ENCODE measurements at regions not wholly inside any gene's neighbourhood (a gene's known extent, or its start where the extent isn't known, plus 50 kb on each side); places are given as distances from the start of the nearest gene placed in this dataset.
A peak's percentile ranks its signal among the peaks of the same experiment; 100 is the strongest.

DNA sequence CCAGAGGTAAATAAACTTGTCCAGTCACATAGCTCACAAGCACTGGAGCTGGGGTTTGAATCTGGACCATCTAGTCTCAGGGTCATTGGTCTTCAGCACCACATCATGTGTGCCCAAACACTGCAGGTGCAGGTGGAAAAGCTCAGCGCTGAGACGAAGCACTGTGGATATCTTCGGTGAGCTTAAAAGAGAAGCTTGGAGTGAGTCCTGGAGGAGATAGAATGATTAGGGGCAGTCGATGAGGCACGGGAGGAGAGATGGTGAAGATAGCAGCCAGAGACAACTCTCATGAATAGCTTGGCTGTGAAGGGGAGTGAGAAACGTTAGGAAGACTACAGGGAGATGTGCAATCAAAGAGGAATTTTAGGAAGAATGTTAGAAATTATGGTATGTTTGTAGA is 389.3 kb downstream of the FGF9 start:
- DNase-seq (ENCODE audit: low read depth in 3 of 3): no peak

DNA sequence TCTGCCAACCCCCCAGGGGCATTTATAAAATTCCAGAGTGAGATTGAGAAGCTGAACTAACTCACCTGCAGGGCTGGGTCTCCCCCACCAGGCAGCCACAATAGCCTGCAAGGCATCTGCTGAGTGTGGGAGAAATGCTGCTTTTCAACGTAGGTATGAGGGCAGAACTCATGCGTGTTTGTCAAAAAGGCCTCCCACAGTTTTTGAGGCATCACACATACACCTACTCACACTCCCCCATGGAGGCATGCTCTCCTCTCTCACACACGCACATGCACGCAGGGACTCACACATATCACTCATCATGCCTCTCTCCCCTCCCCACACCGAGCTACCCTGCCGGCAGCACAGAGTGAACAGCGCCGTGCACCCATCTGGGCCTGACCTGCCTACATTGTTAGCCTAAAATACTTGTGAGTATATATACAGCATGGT is 390.5 kb downstream of the FGF9 start:
- peak; percentile 17 to 52 (median 29) for DNase-seq (ENCODE audit: low read depth in 3 of 3)

DNA sequence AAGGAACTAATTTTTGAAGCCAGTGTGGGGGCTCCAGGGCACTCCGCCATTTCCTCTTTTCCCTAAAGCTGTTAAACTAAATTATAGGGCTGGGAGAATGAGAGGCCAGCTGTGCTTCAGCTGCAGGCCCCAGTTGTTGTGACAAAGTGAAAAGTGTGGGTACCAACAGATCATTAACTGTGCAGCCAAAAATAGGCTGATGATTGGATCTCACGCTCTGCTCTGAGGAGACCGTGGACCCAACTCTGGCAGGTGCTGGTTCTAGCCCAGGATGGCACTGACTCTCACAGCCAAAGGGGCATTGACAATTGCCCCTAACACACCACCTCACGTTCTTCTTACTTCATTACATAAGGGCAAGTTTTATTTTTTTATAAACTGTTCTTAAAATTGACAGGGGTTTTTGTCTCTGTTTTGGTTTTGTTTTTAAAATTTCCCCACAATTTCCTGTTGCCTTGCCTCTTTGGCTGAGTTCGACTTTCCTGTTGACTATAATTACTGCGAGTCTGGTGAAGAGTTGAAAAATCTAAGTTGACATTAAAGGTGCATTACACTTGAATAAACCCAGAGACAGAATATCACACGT is 391.0 kb downstream of the FGF9 start:
- DNase-seq (ENCODE audit: low read depth in 3 of 3): no peak

DNA sequence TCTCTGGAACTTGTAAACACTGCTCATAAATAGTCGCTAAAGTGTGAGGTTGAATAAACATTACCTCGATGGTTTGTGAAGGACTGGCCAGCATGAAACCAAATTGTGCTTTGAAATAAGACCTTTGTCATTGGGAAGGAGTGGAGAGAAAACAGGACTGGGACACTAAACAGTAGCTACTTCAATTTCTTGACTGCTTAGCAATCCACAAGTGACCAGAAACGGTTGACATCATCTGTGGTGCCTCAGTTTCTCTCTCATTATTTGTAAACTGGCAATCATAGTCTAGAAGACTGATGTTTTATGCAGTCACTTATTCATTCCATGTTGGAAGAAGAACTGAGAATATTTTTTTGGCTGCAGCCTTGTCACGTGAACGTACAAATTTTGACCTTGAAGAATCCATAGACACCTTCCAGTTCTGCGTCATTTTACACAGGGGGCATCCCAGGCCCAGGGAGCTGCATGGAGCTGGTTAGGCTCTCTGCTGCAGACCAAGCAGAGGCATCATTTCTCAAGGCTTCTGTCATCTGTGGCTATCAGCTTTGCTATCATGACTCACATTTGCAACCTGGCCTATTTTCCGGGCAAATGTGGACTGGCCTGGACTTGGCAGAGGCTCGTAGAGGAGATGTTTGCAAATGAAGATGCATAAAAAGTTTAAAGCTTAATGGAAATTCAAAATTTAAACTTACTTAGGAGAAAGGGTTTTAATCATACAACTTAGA is 391.8 kb downstream of the FGF9 start:
- no peak for DNase-seq (ENCODE audit: low read depth in 3 of 3)

DNA sequence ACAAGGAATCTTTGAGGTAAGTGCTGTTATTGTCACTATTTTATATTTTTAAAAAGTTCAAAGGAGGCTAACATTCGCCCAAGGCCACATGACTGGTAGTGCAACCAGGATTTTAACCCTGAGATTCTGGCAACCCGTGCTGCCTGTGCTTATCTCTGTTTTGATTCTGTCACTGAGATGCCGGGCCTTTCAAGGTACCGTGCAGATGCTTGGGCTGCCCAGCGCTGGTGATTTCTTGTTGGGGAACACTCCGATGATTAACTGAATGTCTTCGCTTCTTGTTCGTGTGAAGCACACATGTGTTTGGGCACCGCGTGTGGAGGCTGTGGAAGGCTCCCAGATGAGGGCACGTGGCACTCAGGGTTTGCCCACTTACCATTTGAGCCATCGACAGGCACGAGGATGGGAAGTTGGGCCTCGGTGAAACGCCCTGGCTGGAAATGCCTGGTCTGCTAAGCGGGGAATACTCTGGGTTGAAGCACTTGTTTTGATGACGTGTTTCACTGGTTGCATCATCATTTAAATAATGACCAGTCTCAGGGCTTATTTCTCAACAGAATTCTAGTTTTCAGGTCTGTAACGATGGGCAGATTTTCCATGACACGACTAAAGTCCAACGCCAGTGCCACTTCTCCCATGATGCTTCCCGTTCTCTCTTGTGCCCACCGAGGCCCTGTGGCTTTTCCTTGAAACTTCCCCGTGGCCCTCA is 392.7 kb downstream of the FGF9 start:
- no peak for DNase-seq (ENCODE audit: low read depth in 3 of 3)

DNA sequence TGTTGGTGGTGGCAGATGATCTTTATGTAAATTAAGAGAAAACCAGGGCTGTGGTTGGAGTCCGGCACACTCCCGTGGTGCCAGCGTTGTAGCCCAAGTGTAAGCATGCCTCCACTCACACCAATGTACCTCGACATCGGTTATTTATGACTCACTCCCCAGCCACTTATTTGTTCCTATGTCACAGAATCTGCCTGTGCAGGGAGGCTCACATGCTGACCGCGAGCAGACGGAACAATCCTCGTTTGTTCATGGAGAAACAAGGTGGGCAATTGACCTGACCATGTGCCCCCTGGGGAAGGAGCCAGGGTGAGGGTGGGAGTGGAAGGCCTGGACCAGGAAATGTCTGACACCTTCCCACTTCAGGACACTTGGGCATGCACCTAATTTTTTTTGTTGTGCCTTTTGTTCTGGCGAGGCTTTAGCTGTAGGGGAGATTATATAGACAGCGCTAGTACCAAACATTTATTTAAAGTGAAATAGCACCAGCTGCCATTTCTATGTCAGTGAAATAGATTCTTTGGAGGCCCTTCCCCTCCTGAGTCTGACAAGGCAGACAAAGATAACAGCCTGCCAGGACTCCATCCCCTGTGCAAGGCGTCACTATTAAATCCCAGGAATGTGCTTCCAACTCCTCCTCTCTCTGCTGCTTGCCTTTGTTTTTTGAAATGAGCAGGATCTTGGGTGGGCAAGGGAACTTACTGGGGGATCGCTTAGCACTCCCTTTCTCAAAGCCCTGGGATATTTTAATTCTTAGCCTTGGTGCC is 394.2 kb downstream of the FGF9 start:
- no peak for DNase-seq (ENCODE audit: low read depth in 3 of 3)

DNA sequence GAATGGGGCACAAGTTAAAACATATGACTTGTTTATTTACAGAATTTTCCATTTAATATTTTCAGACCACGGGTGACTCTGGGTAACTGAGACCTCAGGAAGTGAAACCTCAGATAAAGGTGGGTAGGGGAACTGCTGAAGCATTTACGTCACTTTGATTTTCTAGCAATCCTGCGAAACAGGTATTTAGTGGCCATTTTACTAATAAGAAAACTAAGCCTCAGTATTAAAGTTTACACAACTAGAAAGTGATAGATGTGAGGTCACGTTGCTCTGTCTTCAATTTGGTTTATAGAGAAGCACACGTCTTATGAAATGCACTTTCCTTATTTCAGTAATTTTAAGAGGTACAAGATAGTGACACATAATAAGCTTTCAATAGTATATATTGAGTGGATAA is 402.8 kb downstream of the FGF9 start:
- DNase-seq (ENCODE audit: low read depth in 3 of 3): no peak

DNA sequence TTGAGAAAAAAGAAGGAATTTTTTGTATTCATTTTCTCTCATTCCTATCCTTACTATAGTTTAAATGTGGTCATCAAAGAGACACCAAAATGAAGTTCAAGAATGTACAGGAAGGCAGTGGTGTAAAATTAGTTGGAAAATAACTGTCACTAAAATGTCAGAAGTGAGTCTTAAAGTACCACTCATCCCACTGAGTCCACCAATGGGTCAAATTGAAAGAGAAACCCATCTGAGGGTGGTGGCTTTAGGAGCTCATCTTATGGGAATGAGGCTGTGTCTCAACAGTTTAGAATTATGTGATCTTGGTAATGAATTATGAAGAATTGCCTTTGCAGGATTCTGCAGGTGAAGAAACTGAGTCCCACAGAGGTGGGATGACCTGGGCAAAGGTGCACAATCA is 403.5 kb downstream of the FGF9 start:
- DNase-seq (ENCODE audit: low read depth in 3 of 3): no peak

DNA sequence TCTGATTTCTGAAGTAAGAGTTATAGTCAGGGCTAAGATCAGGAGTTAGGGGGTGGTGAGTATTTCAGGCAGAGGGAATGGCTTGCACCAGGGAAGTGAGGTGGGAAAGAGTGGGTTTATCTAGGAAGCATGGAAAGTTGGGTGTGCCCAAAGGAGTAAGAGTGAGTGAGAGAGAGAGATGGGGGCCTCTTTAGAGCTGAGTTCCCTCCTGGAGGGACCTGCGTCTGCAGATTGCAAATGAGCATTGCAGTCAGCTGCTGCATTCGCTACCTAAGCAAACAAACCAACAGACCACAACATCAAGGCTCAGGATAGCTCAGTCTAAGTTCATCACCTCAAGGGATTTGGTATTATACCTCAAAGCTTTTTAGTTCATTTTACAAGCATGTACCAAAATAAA is 405.8 kb downstream of the FGF9 start:
- no peak for DNase-seq (ENCODE audit: low read depth in 3 of 3)

DNA sequence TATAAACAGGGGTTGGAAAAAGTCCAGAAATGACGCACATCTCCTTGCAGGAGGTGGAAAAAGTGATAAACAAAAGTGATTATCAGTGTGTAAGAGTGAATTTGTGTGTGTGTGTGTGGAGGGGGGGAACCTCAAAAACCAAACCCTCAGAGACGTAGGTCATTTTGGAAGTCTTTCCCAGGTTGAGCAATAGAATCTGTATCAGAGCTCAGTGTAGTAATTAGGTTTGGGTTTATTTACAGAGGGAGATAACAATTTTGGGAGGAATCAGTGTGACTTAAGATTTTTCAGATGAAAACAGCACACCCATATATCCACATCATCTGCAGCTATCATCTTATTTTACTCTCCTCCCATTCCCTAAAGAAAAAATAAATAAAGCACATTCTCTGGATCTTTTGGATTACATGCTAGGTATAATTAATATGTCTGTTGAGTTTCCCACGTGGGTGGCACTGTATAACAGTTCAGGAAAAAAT is 406.4 kb downstream of the FGF9 start:
- DNase-seq (ENCODE audit: low read depth in 3 of 3): no peak

DNA sequence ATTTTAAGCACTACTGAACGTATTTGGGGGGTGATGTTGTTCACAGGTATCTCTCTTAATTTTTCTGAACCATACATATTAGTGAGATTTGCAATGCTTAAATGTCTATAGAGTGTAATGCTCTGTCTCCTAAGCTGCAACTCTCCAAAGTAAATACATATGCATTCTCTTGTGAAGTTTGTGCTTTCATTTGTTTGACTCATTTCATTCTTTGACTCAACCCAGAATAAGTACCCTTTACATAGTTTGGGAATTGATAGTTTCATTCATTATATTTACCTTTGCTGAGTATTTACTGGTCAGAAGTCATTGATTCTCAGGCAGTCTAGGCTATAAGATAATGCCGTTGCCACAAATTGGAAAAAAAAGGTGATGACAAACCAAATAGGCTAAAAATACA is 406.9 kb downstream of the FGF9 start:
- no peak for DNase-seq (ENCODE audit: low read depth in 3 of 3)

DNA sequence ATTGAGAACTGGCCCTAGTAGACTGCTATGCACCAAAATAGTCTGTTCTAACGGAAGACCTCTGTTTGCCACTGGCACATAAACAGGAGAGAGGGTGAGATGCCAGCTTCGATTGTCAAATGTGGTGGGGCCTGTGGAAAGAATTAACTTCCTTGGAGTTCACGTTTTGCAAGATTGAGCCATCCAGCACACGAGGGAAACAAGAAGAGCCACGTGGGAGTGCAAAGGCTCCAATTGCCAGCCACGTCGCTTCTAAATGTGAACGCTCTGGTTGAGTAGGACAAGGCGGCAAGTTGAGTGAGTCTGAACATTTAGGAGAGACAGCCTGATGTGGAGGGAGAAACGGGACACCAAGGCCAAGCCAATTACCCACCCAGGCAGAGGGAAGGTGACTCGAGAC is 409.1 kb downstream of the FGF9 start:
- no peak for DNase-seq (ENCODE audit: low read depth in 3 of 3)

DNA sequence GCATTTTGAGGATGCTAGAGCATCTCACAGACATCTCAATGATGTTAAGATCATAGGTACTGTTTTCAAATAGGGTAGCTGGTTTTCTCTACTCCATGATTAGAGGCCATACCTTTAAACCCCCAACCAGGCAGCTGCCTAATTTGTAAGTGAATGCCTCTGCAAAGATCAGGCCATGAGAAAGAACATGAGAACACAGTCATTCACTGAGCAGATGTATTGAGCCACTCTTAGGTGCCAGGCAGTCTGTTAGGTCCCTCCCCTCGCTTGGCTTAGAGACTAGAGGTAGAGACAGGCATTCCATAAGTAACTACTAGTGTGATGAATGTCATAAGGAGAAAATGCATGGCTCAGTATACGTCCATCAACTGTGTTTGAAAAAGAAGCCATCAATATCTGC is 410.0 kb downstream of the FGF9 start:
- DNase-seq (ENCODE audit: low read depth in 3 of 3): no peak

DNA sequence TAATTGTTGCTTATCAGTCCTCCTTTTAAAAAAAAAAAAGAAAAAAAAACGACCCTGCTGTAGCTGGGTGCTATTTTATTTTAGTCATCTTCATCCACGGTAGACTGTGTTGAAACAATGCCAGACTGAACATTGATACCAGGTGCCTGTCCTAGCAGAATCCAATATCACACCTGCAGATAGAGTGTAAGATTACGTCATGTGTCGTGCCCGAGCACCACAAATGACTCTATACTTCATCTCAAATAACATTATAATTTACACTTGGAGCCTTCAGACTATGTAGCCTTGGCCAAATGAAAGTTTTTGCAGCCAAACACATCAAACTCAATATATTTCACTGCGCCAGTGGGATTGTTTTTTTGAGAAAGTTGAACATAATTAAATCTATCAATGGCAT is 410.6 kb downstream of the FGF9 start:
- DNase-seq (ENCODE audit: low read depth in 3 of 3): no peak

DNA sequence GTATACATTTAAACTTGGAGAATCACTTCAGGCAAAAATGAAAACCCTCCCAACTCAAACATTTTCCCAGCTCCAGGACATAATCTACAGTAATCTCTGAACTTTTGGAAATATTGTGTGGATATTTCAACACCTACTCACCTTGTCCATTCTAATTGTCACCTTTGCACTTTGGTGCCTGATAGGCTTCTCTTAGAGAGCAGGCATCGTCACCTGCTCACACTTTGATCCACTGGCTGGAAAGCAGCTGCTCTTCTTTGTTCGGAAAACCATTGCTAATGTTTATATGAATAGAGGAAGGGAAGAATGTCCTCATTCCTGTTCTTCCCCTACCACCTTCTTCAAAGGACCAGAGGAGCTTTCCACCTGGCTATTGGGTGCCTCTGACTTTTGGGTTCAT is 411.2 kb downstream of the FGF9 start:
- DNase-seq (ENCODE audit: low read depth in 3 of 3): no peak

DNA sequence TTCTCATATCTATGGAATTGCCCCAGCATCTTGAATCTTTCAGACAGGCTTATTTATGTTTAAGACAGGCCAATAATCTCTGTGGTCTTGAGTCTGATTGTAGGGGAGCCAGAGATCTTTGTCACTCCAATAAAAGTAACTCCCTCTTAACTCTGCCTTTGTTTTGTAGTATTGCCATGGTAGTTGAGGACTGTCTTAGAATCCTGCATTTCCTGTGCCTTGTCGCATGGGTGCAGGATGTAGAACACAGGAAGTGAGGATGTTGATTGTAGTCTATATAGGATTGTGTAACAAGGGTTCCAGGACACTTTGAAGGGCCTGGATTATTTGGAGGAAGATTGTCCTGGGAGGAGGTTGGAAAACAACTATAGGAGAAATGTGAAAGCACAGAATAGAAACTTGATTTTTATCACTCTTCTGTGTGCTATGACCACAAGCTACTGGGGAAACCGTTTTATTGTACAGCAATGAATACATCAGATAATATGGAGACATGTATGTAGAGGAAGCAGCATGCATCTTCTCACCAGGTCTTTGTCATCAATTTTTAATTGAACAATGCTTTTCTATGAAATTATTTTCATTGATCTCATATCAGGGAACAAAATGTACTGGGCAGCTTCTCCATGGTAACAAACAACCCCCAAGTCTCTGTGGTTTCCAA is 411.7 kb downstream of the FGF9 start:
- no peak for DNase-seq (ENCODE audit: low read depth in 3 of 3)

DNA sequence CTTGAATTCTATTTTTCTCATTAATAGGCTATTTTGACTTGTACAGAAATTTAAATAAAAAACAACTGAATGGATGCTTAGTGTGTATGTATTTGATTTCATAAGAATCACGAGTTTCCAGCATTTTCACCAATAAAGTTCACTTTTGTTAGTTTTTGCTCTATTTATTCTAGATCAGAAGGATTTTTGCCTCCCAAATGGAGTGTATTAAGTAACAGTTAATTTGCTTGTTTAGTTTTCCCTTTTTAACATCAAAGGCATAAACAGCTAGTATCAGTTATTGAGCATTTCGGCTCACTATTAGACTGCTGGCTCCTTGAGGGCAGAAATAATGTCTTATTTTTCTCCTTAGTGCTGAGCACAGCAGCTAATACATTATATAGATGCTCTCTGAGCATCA is 414.1 kb downstream of the FGF9 start:
- no peak for DNase-seq (ENCODE audit: low read depth in 3 of 3)

DNA sequence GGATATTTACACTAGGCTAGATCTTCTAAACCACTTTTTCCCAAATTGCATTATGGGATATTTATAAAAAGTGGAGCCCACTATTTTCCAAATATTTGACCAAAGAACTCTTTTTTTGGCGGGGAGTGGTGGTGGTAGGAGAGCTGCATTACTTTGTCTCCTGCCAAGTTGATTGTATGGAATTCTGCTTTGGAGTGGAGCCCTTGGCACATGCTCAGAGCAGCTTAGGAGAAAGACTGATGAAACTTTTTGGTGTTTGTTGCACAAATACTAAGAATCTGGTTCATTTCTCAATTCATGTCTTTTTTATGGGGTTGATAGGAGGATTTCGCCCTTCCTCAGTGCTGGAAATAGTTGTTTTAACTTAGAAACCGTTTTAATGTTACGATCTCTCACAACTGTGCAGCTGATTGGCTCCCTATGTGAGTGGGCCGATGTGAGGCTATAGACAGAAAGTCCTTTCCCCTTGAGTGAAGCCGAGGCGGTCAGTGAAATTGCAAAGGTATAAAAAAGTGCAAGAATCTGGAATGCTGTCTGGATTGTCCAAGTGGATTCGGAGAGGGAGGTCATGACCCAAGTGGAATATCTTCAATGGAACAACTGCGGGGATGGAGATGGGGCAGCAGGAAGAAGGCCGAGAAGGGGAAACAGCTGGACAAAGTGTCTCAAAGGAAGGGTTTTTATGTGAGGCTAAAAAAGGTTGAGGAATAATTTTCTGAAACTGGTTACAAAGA is 415.9 kb downstream of the FGF9 start:
- no peak for DNase-seq (ENCODE audit: low read depth in 3 of 3)

DNA sequence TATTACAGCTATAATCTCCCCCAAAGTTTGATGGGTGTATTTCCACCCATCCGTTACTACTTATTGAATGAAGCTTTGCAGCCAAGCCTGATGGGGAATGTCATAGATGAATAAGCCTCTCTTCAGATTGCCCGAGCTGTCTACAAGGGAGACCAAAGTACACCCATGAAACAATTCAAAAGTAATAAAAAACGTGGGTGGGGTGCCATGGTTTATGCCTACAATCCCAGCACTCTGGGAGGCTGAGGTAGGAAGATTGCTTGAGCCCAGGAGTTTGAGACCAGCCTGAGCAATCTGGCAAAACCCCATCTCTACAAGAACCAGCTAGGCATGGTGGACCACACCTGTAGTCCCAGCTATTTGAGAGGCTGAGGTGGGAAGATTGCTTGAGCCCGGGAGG is 419.2 kb downstream of the FGF9 start:
- no peak for DNase-seq (ENCODE audit: low read depth in 3 of 3)

DNA sequence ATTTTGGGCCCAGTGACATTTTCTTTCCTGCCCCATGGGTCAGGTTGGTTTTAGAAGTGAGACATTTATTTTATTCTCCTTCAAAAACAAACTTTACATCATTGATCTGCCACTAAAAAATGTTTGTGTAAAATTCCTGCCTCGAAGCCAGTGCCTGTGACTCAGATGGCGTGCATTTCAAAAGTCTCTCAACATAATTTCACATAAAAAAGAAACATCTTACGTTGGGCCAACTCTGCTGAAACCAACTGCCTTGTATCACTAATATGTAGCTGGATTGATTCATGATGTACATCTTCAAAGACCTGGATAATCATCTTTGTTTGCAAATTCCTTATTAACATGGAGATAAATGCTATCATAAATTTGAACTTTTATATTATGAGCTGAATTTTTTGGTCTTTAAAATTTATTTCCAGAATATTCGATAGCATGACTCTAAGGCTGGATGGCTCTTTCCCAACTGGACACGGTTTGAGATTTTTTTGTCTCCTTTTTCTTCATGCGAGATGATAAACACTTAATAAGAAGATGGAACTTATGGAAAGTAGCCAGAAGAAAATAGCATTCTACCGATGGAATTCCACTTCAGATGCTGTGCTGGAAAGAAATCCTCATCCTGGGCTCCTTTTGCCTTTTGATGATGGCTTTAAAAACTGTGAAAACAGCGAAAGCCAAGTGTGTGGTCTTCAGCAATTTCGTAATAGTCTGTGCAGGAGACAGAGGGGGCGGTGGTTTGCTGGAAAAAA is 420.5 kb downstream of the FGF9 start:
- DNase-seq (ENCODE audit: low read depth in 3 of 3): no peak

DNA sequence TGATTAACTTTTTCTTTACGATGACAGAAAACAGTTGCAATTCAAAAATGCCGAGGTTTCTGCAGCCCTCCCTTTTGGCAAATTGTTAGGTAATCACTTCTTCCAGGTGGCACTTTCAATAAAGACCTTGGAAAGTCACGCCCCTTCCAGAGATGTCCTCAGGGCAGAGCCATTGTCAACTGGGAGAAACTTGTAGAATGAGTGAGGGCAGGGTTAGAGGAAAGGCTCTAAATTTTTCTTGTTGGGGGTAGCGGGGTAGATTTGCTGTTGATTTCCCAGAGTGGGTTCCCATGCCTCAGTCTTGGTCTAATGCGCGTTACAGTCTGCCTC is 421.1 kb downstream of the FGF9 start:
- DNase-seq (ENCODE audit: low read depth in 3 of 3): no peak

Measured in stimulated activated CD4-positive, alpha-beta T cell treated with anti-CD3 and anti-CD28 coated beads, TNF-alpha, amount 100 ng/mL, for 48 hours (primary cell).